SK-N-SH (cell line): ENCODE measurements at regions not wholly inside any gene's neighbourhood (a gene's known extent, or its start where the extent isn't known, plus 50 kb on each side); places are given as distances from the start of the nearest gene placed in this dataset.

Experiments used
- EP300 ChIP-seq, 2 experiments: IDR thresholded peaks; 2 replicates each; pipeline versions ENCODE4 v1.4.0 to v1.6.1; 2012; ENCODE audit warnings: borderline replicate concordance in 1 of 2, low read depth in 1 of 2, low read length in 1 of 2
- EZH2phosphoT487 ChIP-seq: fragments of 200-600 bp; sonication (generic); IDR thresholded peaks from 2 replicates; pipeline ENCODE4 v1.6.1; 2017; ENCODE audit warnings: low read depth, mixed run types, mild to moderate bottlenecking, antibody characterized with exemption, moderate library complexity, borderline replicate concordance
- JUND ChIP-seq: IDR thresholded peaks from 2 replicates; pipeline ENCODE4 v1.4.0; 2012
- POLR2AphosphoS5 ChIP-seq: IDR thresholded peaks from 2 replicates; pipeline ENCODE4 v1.6.1; 2012; ENCODE audit warnings: low read depth, low read length
- RFX5 ChIP-seq: IDR thresholded peaks from 2 replicates; pipeline ENCODE4 v1.6.1; 2012; ENCODE audit warnings: mild to moderate bottlenecking, improper control_type of control experiment, low read length
- YY1 ChIP-seq: IDR thresholded peaks from 2 replicates; pipeline ENCODE4 v1.4.0; 2012; ENCODE audit warnings: low read depth, mild to moderate bottlenecking
- TF ChIP-seq, protein P1 (sequence below): fragments of 200-600 bp; sonication (generic); IDR thresholded peaks from 2 replicates; pipeline ENCODE4 v1.6.1; 2017; ENCODE audit warnings: antibody characterized with exemption, mild to moderate bottlenecking, moderate library complexity
- TF ChIP-seq, protein P2 (sequence below): fragments of 150-350 bp; IDR thresholded peaks from 2 replicates; pipeline ENCODE4 v1.6.1; 2016; ENCODE audit warnings: mild to moderate bottlenecking, low read depth, low read length
- TF ChIP-seq, protein P3 (sequence below): IDR thresholded peaks from 2 replicates; pipeline ENCODE4 v1.6.1; 2012; ENCODE audit warnings: mild to moderate bottlenecking, low read depth, low read length, moderate library complexity

DNA sequence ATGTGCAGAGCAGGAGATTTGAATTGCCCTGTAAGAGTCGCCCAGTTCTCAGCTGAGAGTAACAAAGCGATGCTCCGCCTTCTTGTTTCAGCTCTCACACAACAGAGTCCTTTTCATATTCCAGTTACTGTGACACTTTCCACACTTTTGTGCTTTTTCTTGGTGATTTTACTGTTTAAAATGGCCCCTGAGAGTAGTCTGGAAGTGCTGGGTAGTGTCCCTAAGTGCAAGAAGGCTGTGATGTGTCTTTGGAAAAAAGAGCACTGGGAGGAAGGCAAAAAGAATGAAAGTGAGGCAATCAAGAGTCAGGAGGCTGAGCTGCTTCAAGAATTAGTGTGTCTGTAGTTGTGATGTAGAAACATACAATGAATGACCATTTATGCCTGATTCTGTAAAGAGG is 201.2 kb upstream of the SEMA3E start:
- TF ChIP-seq, protein P1, sequence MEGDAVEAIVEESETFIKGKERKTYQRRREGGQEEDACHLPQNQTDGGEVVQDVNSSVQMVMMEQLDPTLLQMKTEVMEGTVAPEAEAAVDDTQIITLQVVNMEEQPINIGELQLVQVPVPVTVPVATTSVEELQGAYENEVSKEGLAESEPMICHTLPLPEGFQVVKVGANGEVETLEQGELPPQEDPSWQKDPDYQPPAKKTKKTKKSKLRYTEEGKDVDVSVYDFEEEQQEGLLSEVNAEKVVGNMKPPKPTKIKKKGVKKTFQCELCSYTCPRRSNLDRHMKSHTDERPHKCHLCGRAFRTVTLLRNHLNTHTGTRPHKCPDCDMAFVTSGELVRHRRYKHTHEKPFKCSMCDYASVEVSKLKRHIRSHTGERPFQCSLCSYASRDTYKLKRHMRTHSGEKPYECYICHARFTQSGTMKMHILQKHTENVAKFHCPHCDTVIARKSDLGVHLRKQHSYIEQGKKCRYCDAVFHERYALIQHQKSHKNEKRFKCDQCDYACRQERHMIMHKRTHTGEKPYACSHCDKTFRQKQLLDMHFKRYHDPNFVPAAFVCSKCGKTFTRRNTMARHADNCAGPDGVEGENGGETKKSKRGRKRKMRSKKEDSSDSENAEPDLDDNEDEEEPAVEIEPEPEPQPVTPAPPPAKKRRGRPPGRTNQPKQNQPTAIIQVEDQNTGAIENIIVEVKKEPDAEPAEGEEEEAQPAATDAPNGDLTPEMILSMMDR, result no peak
- TF ChIP-seq, protein P2, sequence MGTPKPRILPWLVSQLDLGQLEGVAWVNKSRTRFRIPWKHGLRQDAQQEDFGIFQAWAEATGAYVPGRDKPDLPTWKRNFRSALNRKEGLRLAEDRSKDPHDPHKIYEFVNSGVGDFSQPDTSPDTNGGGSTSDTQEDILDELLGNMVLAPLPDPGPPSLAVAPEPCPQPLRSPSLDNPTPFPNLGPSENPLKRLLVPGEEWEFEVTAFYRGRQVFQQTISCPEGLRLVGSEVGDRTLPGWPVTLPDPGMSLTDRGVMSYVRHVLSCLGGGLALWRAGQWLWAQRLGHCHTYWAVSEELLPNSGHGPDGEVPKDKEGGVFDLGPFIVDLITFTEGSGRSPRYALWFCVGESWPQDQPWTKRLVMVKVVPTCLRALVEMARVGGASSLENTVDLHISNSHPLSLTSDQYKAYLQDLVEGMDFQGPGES, result no peak
- no peak for TF ChIP-seq EZH2phosphoT487
- TF ChIP-seq YY1, result no peak
- no peak for TF ChIP-seq RFX5
- TF ChIP-seq, protein P3, sequence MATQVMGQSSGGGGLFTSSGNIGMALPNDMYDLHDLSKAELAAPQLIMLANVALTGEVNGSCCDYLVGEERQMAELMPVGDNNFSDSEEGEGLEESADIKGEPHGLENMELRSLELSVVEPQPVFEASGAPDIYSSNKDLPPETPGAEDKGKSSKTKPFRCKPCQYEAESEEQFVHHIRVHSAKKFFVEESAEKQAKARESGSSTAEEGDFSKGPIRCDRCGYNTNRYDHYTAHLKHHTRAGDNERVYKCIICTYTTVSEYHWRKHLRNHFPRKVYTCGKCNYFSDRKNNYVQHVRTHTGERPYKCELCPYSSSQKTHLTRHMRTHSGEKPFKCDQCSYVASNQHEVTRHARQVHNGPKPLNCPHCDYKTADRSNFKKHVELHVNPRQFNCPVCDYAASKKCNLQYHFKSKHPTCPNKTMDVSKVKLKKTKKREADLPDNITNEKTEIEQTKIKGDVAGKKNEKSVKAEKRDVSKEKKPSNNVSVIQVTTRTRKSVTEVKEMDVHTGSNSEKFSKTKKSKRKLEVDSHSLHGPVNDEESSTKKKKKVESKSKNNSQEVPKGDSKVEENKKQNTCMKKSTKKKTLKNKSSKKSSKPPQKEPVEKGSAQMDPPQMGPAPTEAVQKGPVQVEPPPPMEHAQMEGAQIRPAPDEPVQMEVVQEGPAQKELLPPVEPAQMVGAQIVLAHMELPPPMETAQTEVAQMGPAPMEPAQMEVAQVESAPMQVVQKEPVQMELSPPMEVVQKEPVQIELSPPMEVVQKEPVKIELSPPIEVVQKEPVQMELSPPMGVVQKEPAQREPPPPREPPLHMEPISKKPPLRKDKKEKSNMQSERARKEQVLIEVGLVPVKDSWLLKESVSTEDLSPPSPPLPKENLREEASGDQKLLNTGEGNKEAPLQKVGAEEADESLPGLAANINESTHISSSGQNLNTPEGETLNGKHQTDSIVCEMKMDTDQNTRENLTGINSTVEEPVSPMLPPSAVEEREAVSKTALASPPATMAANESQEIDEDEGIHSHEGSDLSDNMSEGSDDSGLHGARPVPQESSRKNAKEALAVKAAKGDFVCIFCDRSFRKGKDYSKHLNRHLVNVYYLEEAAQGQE, result no peak
- no peak for TF ChIP-seq JUND
- no peak for TF ChIP-seq POLR2AphosphoS5
- no peak for TF ChIP-seq EP300 (IDR thresholded peaks at IDR 0.05; ENCODE audit: borderline replicate concordance in 1 of 2, low read depth in 1 of 2, low read length in 1 of 2)
